SK-N-SH treated with all-trans-retinoic acid at 6 μM for 48 hours (cell line): ENCODE measurements at regions not wholly inside any gene's neighbourhood (a gene's known extent, or its start where the extent isn't known, plus 50 kb on each side); places are given as distances from the start of the nearest gene placed in this dataset.

Experiments used
- BACH2 ChIP-seq: fragments of 250-450 bp; sonication (Bioruptor Pico); IDR thresholded peaks from 2 replicates; pipeline ENCODE4 v1.9.0; 2021; ENCODE audit warnings: mild to moderate bottlenecking, borderline replicate concordance
- CREB5 ChIP-seq: fragments of 250-450 bp; sonication (Bioruptor Pico); IDR thresholded peaks from 2 replicates; pipeline ENCODE4 v1.5.1; 2020; ENCODE audit warnings: low read depth, mild to moderate bottlenecking, moderate library complexity
- OSR1 ChIP-seq: fragments of 250-450 bp; sonication (Bioruptor Pico); IDR thresholded peaks from 2 replicates; pipeline ENCODE4 v1.8.0; 2022; ENCODE audit warnings: moderate library complexity, mild to moderate bottlenecking, inconsistent platforms
- PATZ1 ChIP-seq: fragments of 250-450 bp; sonication (Bioruptor Pico); IDR thresholded peaks from 2 replicates; pipeline ENCODE4 v1.8.0; 2020; ENCODE audit warnings: mild to moderate bottlenecking, moderate library complexity, borderline replicate concordance
- POU6F1 ChIP-seq: fragments of 250-450 bp; sonication (Bioruptor Pico); IDR thresholded peaks from 2 replicates; pipeline ENCODE4 v1.8.0; 2021; ENCODE audit warnings: low read depth, mild to moderate bottlenecking, moderate library complexity, borderline replicate concordance
- TSHZ2 ChIP-seq: fragments of 250-450 bp; sonication (Bioruptor Pico); IDR thresholded peaks from 2 replicates; pipeline ENCODE4 v1.5.0; 2020; ENCODE audit warnings: mild to moderate bottlenecking, moderate library complexity
- ZFP30 ChIP-seq: fragments of 450-650 bp; formaldehyde crosslinking; IDR thresholded peaks from 2 replicates; pipeline ENCODE4 v1.5.0; 2022; ENCODE audit warnings: mild to moderate bottlenecking, moderate library complexity
- ZNF565 ChIP-seq: fragments of 450-650 bp; formaldehyde crosslinking; conservative IDR thresholded peaks from 2 replicates; pipeline ENCODE4 v1.5.0; 2020; ENCODE audit warnings: low read depth, mild to moderate bottlenecking, moderate library complexity
- ZNF8 ChIP-seq: fragments of 450-650 bp; formaldehyde crosslinking; IDR thresholded peaks from 2 replicates; pipeline ENCODE4 v1.5.0; 2020; ENCODE audit warnings: mild to moderate bottlenecking, moderate library complexity

DNA sequence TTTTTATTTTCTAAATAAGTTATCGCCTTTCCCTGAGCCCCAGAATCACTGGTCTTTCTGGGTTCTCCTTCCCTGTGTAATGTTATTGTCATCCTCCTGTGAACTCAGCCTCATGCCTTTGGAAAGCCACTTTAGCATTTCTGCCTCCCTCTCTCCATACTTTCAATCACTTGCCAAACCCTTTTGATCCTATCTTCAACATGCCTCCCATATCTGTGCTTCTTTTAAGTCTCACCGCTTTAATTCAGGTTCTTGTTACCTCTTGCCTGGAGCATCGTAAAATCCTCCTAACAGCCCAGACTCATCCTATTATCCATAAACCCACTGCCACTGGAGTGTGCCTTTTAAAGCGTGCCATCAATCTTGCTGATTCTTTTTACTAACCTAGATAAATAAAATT is 321.8 kb downstream of the BMP4 start:
- TF ChIP-seq TSHZ2 (no peak), OSR1 (CRISPR knock-in tag) (no peak), ZNF565 (CRISPR knock-in tag) (no peak), BACH2 (CRISPR knock-in tag) (no peak), PATZ1 (CRISPR knock-in tag) (no peak), CREB5 (CRISPR knock-in tag) (no peak), ZNF8 (CRISPR knock-in tag) (no peak), ZFP30 (CRISPR knock-in tag) (no peak), POU6F1 (CRISPR knock-in tag) (no peak)
